ENCODE measurements at regions not wholly inside any gene's neighbourhood (a gene's known extent, or its start where the extent isn't known, plus 50 kb on each side); places are given as distances from the start of the nearest gene placed in this dataset.

DNA sequence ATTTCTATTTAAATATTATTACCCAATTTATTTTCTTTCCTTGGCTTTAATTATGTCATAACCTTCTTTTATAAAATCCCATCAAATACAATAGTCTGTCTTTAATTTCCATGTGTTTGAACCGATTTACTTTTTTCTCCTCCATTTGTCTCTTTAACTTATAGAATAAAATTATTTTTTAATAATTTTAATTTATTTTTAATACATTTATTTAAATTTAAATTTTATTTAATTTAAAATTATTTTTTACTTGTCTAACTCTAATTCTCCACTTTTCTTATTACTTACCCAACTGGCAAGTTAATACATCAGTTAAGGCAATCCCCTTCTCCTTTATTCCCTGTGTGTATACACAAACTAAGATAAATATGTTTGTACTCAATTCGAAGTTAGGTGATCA is 817.6 kb upstream of the NR2F2 start:
- no peak overlapping the region for H3K27ac ChIP-seq (replicated peaks)
- DNase-seq (ENCODE audit: low read depth in 1 of 2, low spot score in 1 of 2): no peak
- H3K4me3 ChIP-seq (replicated peaks; ENCODE audit: insufficient read depth, low read length): no peak overlapping the region
- no peaks in the 10 kb centered on the region for H3K27me3 ChIP-seq (ENCODE audit: insufficient read depth, poor library complexity, severe bottlenecking)
- TF ChIP-seq, protein P1, sequence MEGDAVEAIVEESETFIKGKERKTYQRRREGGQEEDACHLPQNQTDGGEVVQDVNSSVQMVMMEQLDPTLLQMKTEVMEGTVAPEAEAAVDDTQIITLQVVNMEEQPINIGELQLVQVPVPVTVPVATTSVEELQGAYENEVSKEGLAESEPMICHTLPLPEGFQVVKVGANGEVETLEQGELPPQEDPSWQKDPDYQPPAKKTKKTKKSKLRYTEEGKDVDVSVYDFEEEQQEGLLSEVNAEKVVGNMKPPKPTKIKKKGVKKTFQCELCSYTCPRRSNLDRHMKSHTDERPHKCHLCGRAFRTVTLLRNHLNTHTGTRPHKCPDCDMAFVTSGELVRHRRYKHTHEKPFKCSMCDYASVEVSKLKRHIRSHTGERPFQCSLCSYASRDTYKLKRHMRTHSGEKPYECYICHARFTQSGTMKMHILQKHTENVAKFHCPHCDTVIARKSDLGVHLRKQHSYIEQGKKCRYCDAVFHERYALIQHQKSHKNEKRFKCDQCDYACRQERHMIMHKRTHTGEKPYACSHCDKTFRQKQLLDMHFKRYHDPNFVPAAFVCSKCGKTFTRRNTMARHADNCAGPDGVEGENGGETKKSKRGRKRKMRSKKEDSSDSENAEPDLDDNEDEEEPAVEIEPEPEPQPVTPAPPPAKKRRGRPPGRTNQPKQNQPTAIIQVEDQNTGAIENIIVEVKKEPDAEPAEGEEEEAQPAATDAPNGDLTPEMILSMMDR (IDR thresholded peaks at IDR 0.05; ENCODE audit: insufficient read depth, low read length): no peak
- TF ChIP-seq POLR2AphosphoS5 (IDR thresholded peaks at IDR 0.05; ENCODE audit: low read depth): no peak
- no peak for TF ChIP-seq SPI1 (IDR thresholded peaks at IDR 0.05; ENCODE audit: borderline replicate concordance, low read depth)
- TF ChIP-seq, protein P2, sequence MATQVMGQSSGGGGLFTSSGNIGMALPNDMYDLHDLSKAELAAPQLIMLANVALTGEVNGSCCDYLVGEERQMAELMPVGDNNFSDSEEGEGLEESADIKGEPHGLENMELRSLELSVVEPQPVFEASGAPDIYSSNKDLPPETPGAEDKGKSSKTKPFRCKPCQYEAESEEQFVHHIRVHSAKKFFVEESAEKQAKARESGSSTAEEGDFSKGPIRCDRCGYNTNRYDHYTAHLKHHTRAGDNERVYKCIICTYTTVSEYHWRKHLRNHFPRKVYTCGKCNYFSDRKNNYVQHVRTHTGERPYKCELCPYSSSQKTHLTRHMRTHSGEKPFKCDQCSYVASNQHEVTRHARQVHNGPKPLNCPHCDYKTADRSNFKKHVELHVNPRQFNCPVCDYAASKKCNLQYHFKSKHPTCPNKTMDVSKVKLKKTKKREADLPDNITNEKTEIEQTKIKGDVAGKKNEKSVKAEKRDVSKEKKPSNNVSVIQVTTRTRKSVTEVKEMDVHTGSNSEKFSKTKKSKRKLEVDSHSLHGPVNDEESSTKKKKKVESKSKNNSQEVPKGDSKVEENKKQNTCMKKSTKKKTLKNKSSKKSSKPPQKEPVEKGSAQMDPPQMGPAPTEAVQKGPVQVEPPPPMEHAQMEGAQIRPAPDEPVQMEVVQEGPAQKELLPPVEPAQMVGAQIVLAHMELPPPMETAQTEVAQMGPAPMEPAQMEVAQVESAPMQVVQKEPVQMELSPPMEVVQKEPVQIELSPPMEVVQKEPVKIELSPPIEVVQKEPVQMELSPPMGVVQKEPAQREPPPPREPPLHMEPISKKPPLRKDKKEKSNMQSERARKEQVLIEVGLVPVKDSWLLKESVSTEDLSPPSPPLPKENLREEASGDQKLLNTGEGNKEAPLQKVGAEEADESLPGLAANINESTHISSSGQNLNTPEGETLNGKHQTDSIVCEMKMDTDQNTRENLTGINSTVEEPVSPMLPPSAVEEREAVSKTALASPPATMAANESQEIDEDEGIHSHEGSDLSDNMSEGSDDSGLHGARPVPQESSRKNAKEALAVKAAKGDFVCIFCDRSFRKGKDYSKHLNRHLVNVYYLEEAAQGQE (IDR thresholded peaks at IDR 0.05; ENCODE audit: insufficient replicate concordance, low read depth): no peak
- no peak for TF ChIP-seq GABPA (IDR thresholded peaks at IDR 0.05; ENCODE audit: low read depth)

DNA sequence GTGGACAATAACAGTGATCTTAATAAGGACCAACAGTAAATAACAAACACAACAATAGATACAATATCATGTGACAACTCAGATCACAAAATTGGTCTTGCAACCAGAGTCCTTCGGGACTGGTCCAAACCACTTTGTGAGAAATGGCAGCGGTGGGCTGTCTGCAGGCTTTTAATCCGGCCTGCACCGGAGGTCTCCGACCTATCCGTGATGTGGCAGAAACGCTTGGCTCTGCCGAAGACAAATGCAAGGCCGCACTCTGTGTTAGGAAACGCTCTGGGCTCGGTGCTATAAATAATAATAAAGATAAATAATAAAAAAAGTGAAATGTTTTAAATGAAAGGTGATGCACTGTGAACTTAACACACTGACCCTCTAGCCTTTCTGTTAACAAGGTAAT is 810.6 kb upstream of the NR2F2 start:
- H3K27ac ChIP-seq (replicated peaks): no peak overlapping the region
- no peaks in the 10 kb centered on the region for H3K27me3 ChIP-seq (ENCODE audit: insufficient read depth, poor library complexity, severe bottlenecking)
- TF ChIP-seq, protein P1 (IDR thresholded peaks at IDR 0.05; ENCODE audit: insufficient read depth, low read length): no peak
- DNase-seq (ENCODE audit: low read depth in 1 of 2, low spot score in 1 of 2): no peak
- no peak overlapping the region for H3K4me3 ChIP-seq (replicated peaks; ENCODE audit: insufficient read depth, low read length)

DNA sequence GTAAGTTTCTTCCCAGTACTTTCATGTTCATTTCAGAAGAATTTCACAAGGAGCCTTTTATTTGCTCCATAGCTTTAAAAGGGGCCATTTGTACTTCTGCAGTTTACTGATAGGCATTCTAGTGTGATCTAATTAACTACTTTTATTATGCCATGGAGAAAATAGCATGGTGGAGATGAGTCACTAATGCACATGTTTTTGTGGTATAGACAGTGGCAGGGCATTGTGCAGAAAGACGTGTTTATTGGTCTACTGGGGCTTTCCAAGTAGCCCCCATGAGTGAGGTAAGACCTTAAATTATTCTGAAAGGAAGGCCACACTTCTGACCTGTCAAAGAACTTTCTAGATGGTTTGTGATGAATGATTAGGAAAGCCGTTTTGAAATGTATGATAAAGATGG is 810.0 kb upstream of the NR2F2 start:
- no peaks in the 10 kb centered on the region for H3K27me3 ChIP-seq (ENCODE audit: insufficient read depth, poor library complexity, severe bottlenecking)

More for the DNA sequence above, 810.0 kb upstream of the NR2F2 start:
- DNase-seq (ENCODE audit: low read depth in 1 of 2, low spot score in 1 of 2): no peak
- TF ChIP-seq, protein P2 (IDR thresholded peaks at IDR 0.05; ENCODE audit: insufficient replicate concordance, low read depth): no peak
- TF ChIP-seq GABPA (IDR thresholded peaks at IDR 0.05; ENCODE audit: low read depth) (no peak), POLR2AphosphoS5 (IDR thresholded peaks at IDR 0.05; ENCODE audit: low read depth) (no peak), SPI1 (IDR thresholded peaks at IDR 0.05; ENCODE audit: borderline replicate concordance, low read depth) (no peak)
- TF ChIP-seq, protein P1 (IDR thresholded peaks at IDR 0.05; ENCODE audit: insufficient read depth, low read length): no peak
- H3K4me3 ChIP-seq (replicated peaks; ENCODE audit: insufficient read depth, low read length): no peak overlapping the region
- H3K27ac ChIP-seq (replicated peaks): no peak overlapping the region
